ENCODE measurements at regions not wholly inside any gene's neighbourhood (a gene's known extent, or its start where the extent isn't known, plus 50 kb on each side); places are given as distances from the start of the nearest gene placed in this dataset.

DNA sequence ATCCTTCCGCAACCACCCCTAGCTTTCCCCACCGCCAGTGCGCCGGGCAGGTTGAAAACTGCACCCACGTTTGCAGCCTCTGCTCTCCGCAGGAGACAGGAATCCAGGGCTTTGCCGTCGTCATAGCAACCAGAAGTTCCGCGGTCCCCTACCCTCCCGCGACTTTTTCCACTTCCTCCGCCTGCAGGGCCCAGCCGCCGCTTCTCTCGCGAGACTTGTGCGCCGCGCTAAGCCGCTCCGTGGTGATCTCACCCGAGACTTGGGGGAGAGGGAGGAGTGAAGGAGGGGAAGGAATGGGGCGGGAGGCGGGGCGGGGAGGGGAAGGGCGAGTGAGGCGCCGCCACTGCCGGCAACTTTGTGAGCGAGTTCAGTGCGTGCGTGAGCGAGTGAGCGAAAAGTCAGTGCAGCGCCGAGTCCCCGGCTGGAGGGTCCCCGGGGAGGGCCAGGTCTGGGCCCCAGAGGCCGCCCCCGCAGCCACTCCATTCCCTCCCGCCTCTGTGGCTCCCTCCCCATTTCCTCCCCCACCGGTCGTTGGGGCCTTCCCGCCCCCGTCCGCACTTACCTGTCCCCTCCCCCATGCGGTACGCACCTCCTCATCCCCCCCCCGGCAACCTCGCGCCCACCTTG is 413.0 kb downstream of the PCNX1 start, which contains the start of gene SIPA1L1 (continued):
- no peak for TF ChIP-seq ILF3 (IDR thresholded peaks at IDR 0.05; ENCODE audit: borderline replicate concordance)
- TF ChIP-seq KDM2B (CRISPR knock-in tag; IDR thresholded peaks at IDR 0.05), result no peak
- no peak for TF ChIP-seq ZNF282 (CRISPR knock-in tag; IDR thresholded peaks at IDR 0.05)
- TF ChIP-seq, protein P1, sequence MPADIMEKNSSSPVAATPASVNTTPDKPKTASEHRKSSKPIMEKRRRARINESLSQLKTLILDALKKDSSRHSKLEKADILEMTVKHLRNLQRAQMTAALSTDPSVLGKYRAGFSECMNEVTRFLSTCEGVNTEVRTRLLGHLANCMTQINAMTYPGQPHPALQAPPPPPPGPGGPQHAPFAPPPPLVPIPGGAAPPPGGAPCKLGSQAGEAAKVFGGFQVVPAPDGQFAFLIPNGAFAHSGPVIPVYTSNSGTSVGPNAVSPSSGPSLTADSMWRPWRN (IDR thresholded peaks at IDR 0.05; ENCODE audit: low read depth), result no peak
- no peak for TF ChIP-seq CREB5 (CRISPR knock-in tag; IDR thresholded peaks at IDR 0.05)
- TF ChIP-seq XRCC5 (IDR thresholded peaks at IDR 0.05; ENCODE audit: low read depth, low read length), result no peak
- peak; percentile 87 for TF ChIP-seq SPI1 (IDR thresholded peaks at IDR 0.05; ENCODE audit: borderline replicate concordance, low read depth, low read length)
- peak; percentile 84 for TF ChIP-seq BMI1 (IDR thresholded peaks at IDR 0.05; ENCODE audit: low read length)
- TF ChIP-seq, protein P2, sequence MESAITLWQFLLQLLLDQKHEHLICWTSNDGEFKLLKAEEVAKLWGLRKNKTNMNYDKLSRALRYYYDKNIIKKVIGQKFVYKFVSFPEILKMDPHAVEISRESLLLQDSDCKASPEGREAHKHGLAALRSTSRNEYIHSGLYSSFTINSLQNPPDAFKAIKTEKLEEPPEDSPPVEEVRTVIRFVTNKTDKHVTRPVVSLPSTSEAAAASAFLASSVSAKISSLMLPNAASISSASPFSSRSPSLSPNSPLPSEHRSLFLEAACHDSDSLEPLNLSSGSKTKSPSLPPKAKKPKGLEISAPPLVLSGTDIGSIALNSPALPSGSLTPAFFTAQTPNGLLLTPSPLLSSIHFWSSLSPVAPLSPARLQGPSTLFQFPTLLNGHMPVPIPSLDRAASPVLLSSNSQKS (CRISPR knock-in tag; IDR thresholded peaks at IDR 0.05), result no peak
- TF ChIP-seq, protein P3, sequence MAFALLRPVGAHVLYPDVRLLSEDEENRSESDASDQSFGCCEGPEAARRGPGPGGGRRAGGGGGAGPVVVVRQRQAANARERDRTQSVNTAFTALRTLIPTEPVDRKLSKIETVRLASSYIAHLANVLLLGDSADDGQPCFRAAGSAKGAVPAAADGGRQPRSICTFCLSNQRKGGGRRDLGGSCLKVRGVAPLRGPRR (CRISPR knock-in tag; IDR thresholded peaks at IDR 0.05), result no peak
- TF ChIP-seq ZNF124 (CRISPR knock-in tag; IDR thresholded peaks at IDR 0.05), result no peak
- TF ChIP-seq ZNF766 (CRISPR knock-in tag; conservative IDR thresholded peaks at IDR 0.05), result no peak
- peak in 1 of 3 experiments; percentile 31; a peak in 1 of 6 replicates for TF ChIP-seq ZBTB11 (CRISPR knock-in tag; IDR thresholded peaks at IDR 0.05)
- no peak for TF ChIP-seq HDGF (IDR thresholded peaks at IDR 0.05)
- no peak for TF ChIP-seq ZBTB1 (CRISPR knock-in tag; IDR thresholded peaks at IDR 0.05; ENCODE audit: borderline replicate concordance, low read depth)
- no peak for TF ChIP-seq ZNF644 (tag; IDR thresholded peaks at IDR 0.05; ENCODE audit: low read depth)
- TF ChIP-seq DMBX1 (CRISPR knock-in tag; IDR thresholded peaks at IDR 0.05; ENCODE audit: borderline replicate concordance), result no peak
- no peak for TF ChIP-seq NONO (IDR thresholded peaks at IDR 0.05; ENCODE audit: low read depth in 2 of 2, low read length in 1 of 2)
- no peak for TF ChIP-seq TARDBP (IDR thresholded peaks at IDR 0.05)
- no peak for TF ChIP-seq IRF9 (tag; IDR thresholded peaks at IDR 0.05)
- TF ChIP-seq WHSC1 (IDR thresholded peaks at IDR 0.05; ENCODE audit: low read length), result no peak

Measured in K562 (cell line).